ENCODE measurements at regions not wholly inside any gene's neighbourhood (a gene's known extent, or its start where the extent isn't known, plus 50 kb on each side); places are given as distances from the start of the nearest gene placed in this dataset.

DNA sequence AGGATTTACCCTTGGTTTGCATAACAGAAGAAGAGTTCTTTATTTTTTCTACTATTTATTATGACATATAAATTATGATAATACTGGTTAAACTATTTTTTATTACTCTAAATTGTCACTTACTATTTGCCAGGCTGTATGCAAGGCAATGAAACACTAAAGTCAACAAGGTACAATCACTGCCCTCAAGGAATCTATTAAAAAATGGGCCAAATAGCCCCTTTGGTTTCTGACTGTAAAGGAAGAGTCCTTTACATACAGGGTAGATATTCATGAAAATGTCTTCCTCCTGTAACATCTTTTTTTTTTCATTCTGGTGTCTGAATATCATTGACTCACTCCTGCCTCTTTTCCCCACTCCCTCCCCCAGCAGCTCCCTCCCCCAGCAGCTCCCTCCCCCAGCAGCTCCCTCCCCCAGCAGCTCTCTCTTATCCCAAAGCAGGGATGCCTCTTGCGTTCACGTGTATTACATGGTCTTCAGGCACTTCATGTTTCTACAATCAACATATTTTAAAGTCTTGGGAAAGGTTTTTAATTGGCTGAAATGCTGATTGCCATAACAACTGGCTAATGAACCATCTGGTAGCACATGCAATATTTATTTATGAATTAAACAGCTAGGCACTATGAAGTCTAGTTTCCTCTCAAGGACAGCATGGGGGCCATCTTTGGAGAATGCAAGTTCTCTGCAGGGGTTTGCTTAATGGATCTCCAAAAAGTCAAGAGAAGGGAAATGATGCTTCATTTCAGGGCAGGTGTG lies 400.4 kb upstream of the PLXNA2 start:
- TF ChIP-seq, protein P1, sequence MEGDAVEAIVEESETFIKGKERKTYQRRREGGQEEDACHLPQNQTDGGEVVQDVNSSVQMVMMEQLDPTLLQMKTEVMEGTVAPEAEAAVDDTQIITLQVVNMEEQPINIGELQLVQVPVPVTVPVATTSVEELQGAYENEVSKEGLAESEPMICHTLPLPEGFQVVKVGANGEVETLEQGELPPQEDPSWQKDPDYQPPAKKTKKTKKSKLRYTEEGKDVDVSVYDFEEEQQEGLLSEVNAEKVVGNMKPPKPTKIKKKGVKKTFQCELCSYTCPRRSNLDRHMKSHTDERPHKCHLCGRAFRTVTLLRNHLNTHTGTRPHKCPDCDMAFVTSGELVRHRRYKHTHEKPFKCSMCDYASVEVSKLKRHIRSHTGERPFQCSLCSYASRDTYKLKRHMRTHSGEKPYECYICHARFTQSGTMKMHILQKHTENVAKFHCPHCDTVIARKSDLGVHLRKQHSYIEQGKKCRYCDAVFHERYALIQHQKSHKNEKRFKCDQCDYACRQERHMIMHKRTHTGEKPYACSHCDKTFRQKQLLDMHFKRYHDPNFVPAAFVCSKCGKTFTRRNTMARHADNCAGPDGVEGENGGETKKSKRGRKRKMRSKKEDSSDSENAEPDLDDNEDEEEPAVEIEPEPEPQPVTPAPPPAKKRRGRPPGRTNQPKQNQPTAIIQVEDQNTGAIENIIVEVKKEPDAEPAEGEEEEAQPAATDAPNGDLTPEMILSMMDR (IDR thresholded peaks at IDR 0.05) = no peak
- TF ChIP-seq POLR2A (IDR thresholded peaks at IDR 0.05; ENCODE audit: low read depth) = no peak
